Lower leg skin (tissue), 4 donors: ENCODE measurements at regions not wholly inside any gene's neighbourhood (a gene's known extent, or its start where the extent isn't known, plus 50 kb on each side); places are given as distances from the start of the nearest gene placed in this dataset.

Source experiments
- DNase-seq, 2 donors: peaks; one replicate each; pipeline ENCODE4 v3.0.0-alpha.2; 2019; ENCODE audit warnings: low spot score in 2 of 2
- H3K4me3 ChIP-seq: fragments of 200-600 bp; sonication (generic); 2 replicates; pipeline ENCODE4 v1.5.1; 2017; ENCODE audit warnings: mild to moderate bottlenecking, low read depth; ENCODE audit not compliant: poor library complexity, severe bottlenecking
- CTCF ChIP-seq, 3 donors: fragments of 450-650 bp; IDR thresholded peaks; one replicate each; pipeline ENCODE4 v1.5.1; 2016; ENCODE audit warnings: antibody characterized with exemption in 3 of 3, mild to moderate bottlenecking in 3 of 3, moderate library complexity in 2 of 3
- POLR2A ChIP-seq, 2 donors: fragments of 450-650 bp; IDR thresholded peaks; one replicate each; pipeline ENCODE4 v1.6.1; 2016 to 2017; ENCODE audit warnings: antibody characterized with exemption in 2 of 2, mild to moderate bottlenecking in 1 of 2, moderate library complexity in 1 of 2
- WGBS, 2 donors: methylation state at CpG; one replicate each; pipeline ENCODE4 v1.1.5; 2018; 5-methylcytosine and 5-hydroxymethylcytosine counted together
- intact Hi-C: fragments of 100-400 bp; cut with DNase I; formaldehyde crosslinking; loops from one replicate; pipeline ENCODE4 v1.15.0; 2023; ENCODE audit warnings: low total_unique reads

GRCh38 chr4:77220828-77221613 lies 64.0 kb downstream of the CCNG2 start:
- no peak overlapping the region for H3K4me3 ChIP-seq
- intact Hi-C loops = no loop called here
- TF ChIP-seq POLR2A (IDR thresholded peaks at IDR 0.05) = no peak
- DNase-seq = peak in 1 of 2 donors; percentile 49
- 64 to 73% methylated on average over 7 of the region's 7 CpGs for WGBS, 2 donors

DNA sequence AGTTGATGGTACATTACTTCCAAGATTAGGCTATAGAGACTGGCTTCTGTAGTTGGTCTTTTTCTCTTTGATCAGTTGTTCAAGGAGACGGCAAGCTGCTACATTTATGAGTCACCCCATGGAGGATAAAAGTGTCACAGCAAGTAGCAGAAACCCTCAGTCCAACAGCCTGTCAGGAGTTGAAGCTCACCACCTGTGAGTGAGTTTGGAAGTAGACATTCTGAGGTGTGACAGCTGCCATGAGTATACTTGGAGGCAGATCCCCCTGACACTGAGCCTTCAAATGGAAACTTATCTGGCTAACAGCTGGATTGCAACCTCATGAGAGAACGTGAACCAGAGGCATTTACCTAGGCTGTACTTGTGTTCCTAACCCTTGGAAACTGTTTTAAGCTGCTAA lies 68.0 kb downstream of the CCNG2 start:
- intact Hi-C loops = no loop called here
- H3K4me3 ChIP-seq = no peak overlapping the region
- 58% methylated on average over 2 of the region's 2 CpGs for WGBS, 2 donors
- no peak for DNase-seq
- TF ChIP-seq CTCF (IDR thresholded peaks at IDR 0.05) (no peak), POLR2A (IDR thresholded peaks at IDR 0.05) (no peak)

DNA sequence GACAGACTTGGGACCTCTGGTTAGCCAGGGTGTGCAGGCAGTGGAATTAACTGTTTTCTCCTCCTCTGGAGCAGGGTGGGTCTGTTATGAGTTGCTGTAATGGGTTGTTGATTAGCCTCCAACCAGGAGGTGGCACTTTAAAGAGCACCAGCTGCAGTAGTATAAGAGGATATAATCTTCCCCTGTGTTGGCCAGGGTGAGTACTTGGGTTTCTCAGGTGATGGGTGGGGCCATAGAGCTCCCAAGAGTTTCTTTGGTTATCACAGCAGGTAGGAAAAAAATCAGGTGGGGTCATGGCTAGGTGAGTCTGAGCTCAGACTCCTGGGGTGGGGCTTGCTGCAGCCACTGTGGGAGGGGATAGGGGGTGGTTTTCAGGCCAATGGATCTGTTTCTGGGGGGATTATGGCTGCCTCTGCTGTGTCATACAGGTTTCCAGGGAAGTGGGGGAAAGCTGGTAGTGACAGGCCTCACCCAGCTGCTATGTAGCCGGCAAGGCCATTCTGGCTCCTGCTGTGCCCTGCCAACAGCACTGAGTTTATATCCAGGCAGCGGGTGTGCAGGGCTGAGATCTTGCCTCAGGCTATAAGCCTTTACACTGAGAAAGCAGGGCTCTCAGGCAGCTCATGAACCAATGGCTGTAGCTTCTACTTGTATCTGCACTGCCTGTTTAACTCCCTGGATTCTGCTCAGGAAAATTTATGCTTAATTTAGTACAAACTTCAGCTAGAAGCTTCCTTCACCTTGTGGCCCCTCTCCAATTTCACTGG lies 70.1 kb downstream of the CCNG2 start:
- no peak overlapping the region for H3K4me3 ChIP-seq
- DNase-seq = no peak
- no peak for TF ChIP-seq POLR2A (IDR thresholded peaks at IDR 0.05)
- no peak for TF ChIP-seq CTCF (IDR thresholded peaks at IDR 0.05)
- 52 to 96% methylated on average over 2 of the region's 2 CpGs for WGBS, 2 donors
- intact Hi-C loops = no loop called here

GRCh38 chr4:77229433-77229832 lies 72.4 kb downstream of the CCNG2 start:
- 68 to 69% methylated on average over 2 of the region's 2 CpGs for WGBS, 2 donors
- no peak for DNase-seq

DNA sequence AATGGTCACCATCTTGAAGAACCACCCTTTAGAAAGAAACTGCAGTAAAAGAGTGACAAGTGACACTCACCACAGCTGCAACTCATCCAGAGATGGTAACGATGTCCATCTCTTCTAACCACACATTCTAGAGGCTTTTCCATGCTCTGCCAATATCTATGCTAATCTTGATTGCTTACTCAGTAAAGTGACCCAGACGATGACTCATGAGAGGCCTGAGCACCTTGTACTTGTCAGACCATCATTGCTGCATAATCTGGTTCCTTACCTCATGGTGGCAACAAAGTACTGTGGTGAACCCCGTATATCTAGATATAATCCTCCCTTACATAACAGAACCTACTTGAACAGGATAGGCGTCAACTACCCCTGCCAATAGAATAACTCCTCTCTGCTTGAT lies 75.6 kb downstream of the CCNG2 start:
- intact Hi-C loops = no loop called here
- H3K4me3 ChIP-seq = no peak overlapping the region
- WGBS, 2 donors = 66 to 70% methylated on average over 4 of the region's 4 CpGs
- DNase-seq = no peak
- TF ChIP-seq CTCF (IDR thresholded peaks at IDR 0.05) (no peak), POLR2A (IDR thresholded peaks at IDR 0.05) (no peak)

More at GRCh38 chr4:77229433-77229832, 72.4 kb downstream of the CCNG2 start:
- H3K4me3 ChIP-seq = no peak overlapping the region
- intact Hi-C loops = no loop called here
- TF ChIP-seq CTCF (IDR thresholded peaks at IDR 0.05) (no peak), POLR2A (IDR thresholded peaks at IDR 0.05) (no peak)

- intact Hi-C loops = no loop called here
- WGBS, 2 donors = 82 to 86% methylated on average over 2 of the region's 2 CpGs
- no peak for DNase-seq
- TF ChIP-seq POLR2A (IDR thresholded peaks at IDR 0.05) (no peak), CTCF (IDR thresholded peaks at IDR 0.05) (no peak)
- no peak overlapping the region for H3K4me3 ChIP-seq
These were observed 78.4 kb downstream of the CCNG2 start for GRCh38 chr4:77235289-77235854.
